Loucy (cell line): ENCODE measurements at regions not wholly inside any gene's neighbourhood (a gene's known extent, or its start where the extent isn't known, plus 50 kb on each side); places are given as distances from the start of the nearest gene placed in this dataset.

Source experiments
- H2AFZ ChIP-seq: fragments of 200-600 bp; sonication (generic); 2 replicates; pipeline ENCODE4 v1.6.0; 2016; ENCODE audit warnings: antibody characterized with exemption, mild to moderate bottlenecking, low read length, moderate library complexity
- H3F3A ChIP-seq: fragments of 200-600 bp; 2 replicates; pipeline ENCODE4 v1.6.0; 2016; ENCODE audit warnings: antibody characterized with exemption, low read depth, mild to moderate bottlenecking
- H3K27me3 ChIP-seq: fragments of 200-600 bp; sonication (generic); 2 replicates; pipeline ENCODE4 v1.6.1; 2014; ENCODE audit warnings: low read length, mild to moderate bottlenecking; ENCODE audit not compliant: insufficient read depth, poor library complexity, severe bottlenecking
- H3K36me3 ChIP-seq: fragments of 200-600 bp; sonication (generic); 2 replicates; pipeline ENCODE4 v1.6.1; 2016; ENCODE audit warnings: low read length; ENCODE audit not compliant: insufficient read depth
- H3K4me1 ChIP-seq: fragments of 200-600 bp; sonication (generic); 2 replicates; pipeline ENCODE4 v1.5.1; 2014; ENCODE audit warnings: low read length, mild to moderate bottlenecking; ENCODE audit not compliant: insufficient read depth, poor library complexity, severe bottlenecking
- H3K4me2 ChIP-seq: fragments of 200-600 bp; sonication (generic); 2 replicates; pipeline ENCODE4 v1.6.0; 2014; ENCODE audit warnings: antibody characterized with exemption, low read length, low read depth, mild to moderate bottlenecking; ENCODE audit not compliant: poor library complexity, severe bottlenecking
- H3K4me3 ChIP-seq: fragments of 200-600 bp; sonication (generic); 2 replicates; pipeline ENCODE4 v1.5.1; 2014; ENCODE audit warnings: low read length, mild to moderate bottlenecking, mixed read lengths; ENCODE audit not compliant: poor library complexity, severe bottlenecking
- H3K79me2 ChIP-seq: fragments of 200-600 bp; sonication (generic); 2 replicates; pipeline ENCODE4 v1.6.1; 2014; ENCODE audit warnings: low read length; ENCODE audit not compliant: insufficient read depth
- H3K9ac ChIP-seq: fragments of 200-600 bp; sonication (generic); 2 replicates; pipeline ENCODE4 v1.6.0; 2014; ENCODE audit warnings: mild to moderate bottlenecking, low read depth, low read length, moderate library complexity; ENCODE audit not compliant: poor library complexity, severe bottlenecking
- H3K9me2 ChIP-seq: fragments of 200-600 bp; sonication (generic); replicated peaks from 2 replicates; pipeline ENCODE4 v1.6.1; 2016; ENCODE audit warnings: low read depth, low read length, mixed read lengths
- H3K9me3 ChIP-seq: fragments of 200-600 bp; sonication (generic); 2 replicates; pipeline ENCODE4 v1.6.1; 2014; ENCODE audit warnings: mild to moderate bottlenecking, antibody characterized with exemption, low read length, low read depth; ENCODE audit not compliant: insufficient read depth
- H4K20me1 ChIP-seq: fragments of 200-600 bp; sonication (generic); 2 replicates; pipeline ENCODE4 v1.6.0; 2014; ENCODE audit warnings: antibody characterized with exemption, low read length, mild to moderate bottlenecking; ENCODE audit not compliant: insufficient read depth, poor library complexity, severe bottlenecking
- CTCF ChIP-seq: fragments of 200-600 bp; sonication (generic); conservative IDR thresholded peaks from 2 replicates; pipeline ENCODE4 v1.5.1; 2014; ENCODE audit warnings: mild to moderate bottlenecking, antibody characterized with exemption, low read length
- EZH2phosphoT487 ChIP-seq: fragments of 200-600 bp; IDR thresholded peaks from 2 replicates; pipeline ENCODE4 v1.6.1; 2018; ENCODE audit warnings: antibody characterized with exemption, mild to moderate bottlenecking, moderate library complexity, borderline replicate concordance

GRCh38 chr10:59557052-59557451 is 152.6 kb downstream of the SLC16A9 start:
- no peaks in the 10 kb centered on the region for H3K36me3 ChIP-seq
- TF ChIP-seq CTCF (no peak), EZH2phosphoT487 (no peak)
- H3F3A ChIP-seq: no peaks in the 10 kb centered on the region
- H3K4me1 ChIP-seq: no peaks in the 10 kb centered on the region
- H3K79me2 ChIP-seq: no peaks in the 10 kb centered on the region
- H4K20me1 ChIP-seq: no peaks in the 10 kb centered on the region
- H2AFZ ChIP-seq: no peak overlapping the region
- no peaks in the 10 kb centered on the region for H3K9me2 ChIP-seq
- no peak overlapping the region for H3K9ac ChIP-seq
- H3K9me3 ChIP-seq: no peaks in the 10 kb centered on the region
- H3K4me2 ChIP-seq: no peak overlapping the region
- H3K27me3 ChIP-seq: no peaks in the 10 kb centered on the region
- H3K4me3 ChIP-seq: no peak overlapping the region

GRCh38 chr10:59553162-59553900 is 156.3 kb downstream of the SLC16A9 start:
- no peak overlapping the region for H3K4me2 ChIP-seq
- H3F3A ChIP-seq: no peaks in the 10 kb centered on the region
- no peak overlapping the region for H3K9ac ChIP-seq
- H3K4me1 ChIP-seq: no peaks in the 10 kb centered on the region
- no peak overlapping the region for H2AFZ ChIP-seq
- H4K20me1 ChIP-seq: no peaks in the 10 kb centered on the region
- H3K9me2 ChIP-seq: no peaks in the 10 kb centered on the region
- no peak overlapping the region for H3K4me3 ChIP-seq
- no peaks in the 10 kb centered on the region for H3K9me3 ChIP-seq
- H3K79me2 ChIP-seq: no peaks in the 10 kb centered on the region
- no peaks in the 10 kb centered on the region for H3K36me3 ChIP-seq
- H3K27me3 ChIP-seq: no peaks in the 10 kb centered on the region
- no peak for TF ChIP-seq EZH2phosphoT487
- no peak for TF ChIP-seq CTCF

GRCh38 chr10:59550061-59550460 is 159.6 kb downstream of the SLC16A9 start:
- Histone ChIP-seq H3K79me2 (no peaks in the 10 kb centered on the region), H3K9ac (no peak overlapping the region), H3F3A (no peaks in the 10 kb centered on the region), H3K9me2 (no peaks in the 10 kb centered on the region), H2AFZ (no peak overlapping the region), H3K9me3 (no peaks in the 10 kb centered on the region), H4K20me1 (no peaks in the 10 kb centered on the region), H3K27me3 (no peaks in the 10 kb centered on the region), H3K4me1 (no peaks in the 10 kb centered on the region), H3K4me2 (no peak overlapping the region), H3K4me3 (no peak overlapping the region), H3K36me3 (no peaks in the 10 kb centered on the region)
- no peak for TF ChIP-seq EZH2phosphoT487
- no peak for TF ChIP-seq CTCF
